Spleen (tissue), 7 donors: ENCODE measurements at regions not wholly inside any gene's neighbourhood (a gene's known extent, or its start where the extent isn't known, plus 50 kb on each side); places are given as distances from the start of the nearest gene placed in this dataset.

ENCODE experiments used
- CTCF ChIP-seq, 11 experiments: fragments of 200-600 bp in 7 of 11; fragments of 450-650 bp in 4 of 11; sonication (generic) in 4 of 11; IDR thresholded peaks in 8 of 11; conservative IDR thresholded peaks in 3 of 11; 1 replicate in 7 of 11; 2 replicates in 4 of 11; pipeline versions ENCODE4 v1.4.0 to v1.8.0; 2016 to 2021; ENCODE audit warnings: antibody characterized with exemption in 11 of 11, inconsistent platforms in 4 of 11, mild to moderate bottlenecking in 1 of 11
- POLR2A ChIP-seq, 3 donors: fragments of 450-650 bp; IDR thresholded peaks; one replicate each; pipeline ENCODE4 v1.5.1; 2017; ENCODE audit warnings: antibody characterized with exemption in 3 of 3, mild to moderate bottlenecking in 1 of 3
- donor health status: DM: no; HTN: no; CAD: no; lungs with moderate emphysema.
- donor health status: DM: no; HTN: no; CAD: no.
- donor health status: DM: no; HTN: no; CAD: no.

DNA sequence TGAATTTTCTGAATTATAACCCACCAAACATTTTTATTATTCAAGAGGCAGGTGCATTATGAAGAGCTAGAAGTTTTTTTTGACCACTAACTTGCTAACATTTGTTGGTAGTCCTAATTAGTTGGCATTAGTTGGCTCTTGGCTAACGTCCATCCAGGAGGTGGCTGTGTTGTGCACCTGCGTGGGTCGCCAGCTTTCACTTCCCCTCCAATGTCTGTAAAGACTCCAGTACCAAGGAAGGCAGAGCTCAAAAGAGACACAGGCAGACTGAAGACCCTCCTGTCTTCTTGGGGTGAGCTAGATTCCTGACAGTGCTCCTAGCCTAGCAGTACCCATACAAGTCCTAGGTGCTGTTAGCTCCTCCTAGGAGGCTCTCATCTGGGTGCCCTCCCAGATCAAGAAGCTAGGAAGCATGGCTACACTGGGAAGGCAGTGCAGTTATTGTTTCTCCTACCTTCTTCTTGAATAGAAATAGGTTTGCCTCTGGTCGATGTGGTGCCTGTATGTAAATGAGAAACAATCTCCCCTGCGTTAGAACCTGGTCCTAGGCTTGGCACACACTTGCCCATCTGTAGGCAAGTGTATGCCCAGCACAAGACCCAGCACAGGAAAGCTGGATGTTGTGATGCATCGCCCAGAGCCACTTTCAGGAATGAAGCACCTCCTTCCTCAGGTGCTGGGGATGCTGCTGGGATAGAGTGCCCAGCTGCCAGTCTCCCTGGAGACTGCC is 190.9 kb downstream of the ICE1 start:
- TF ChIP-seq POLR2A (IDR thresholded peaks at IDR 0.05) (no peak), CTCF (IDR thresholded peaks at IDR 0.05 in 8 of 11, conservative IDR thresholded peaks at IDR 0.05 in 3 of 11) (no peak)
